ENCODE measurements at regions not wholly inside any gene's neighbourhood (a gene's known extent, or its start where the extent isn't known, plus 50 kb on each side); places are given as distances from the start of the nearest gene placed in this dataset.
"Not testable (repeated sequence)": the region's sequence is repeated elsewhere in the genome, so short reads cannot be mapped to it uniquely, and the experiment has no call there.

GRCh38 chr2:242098445-242099128 is 229.1 kb downstream of the RTP5 start:
- Histone ChIP-seq H3K9me3 (no peaks in the 10 kb centered on the region), H3K4me1 (no peaks in the 10 kb centered on the region), H3K36me3 (replicated peaks) (peaks cover 9% of the 10 kb centered on the region; the same call in 1 of the 2 replicates), H3K4me3 (no peak overlapping the region), H3K27me3 (ENCODE audit: low read depth) (no peaks in the 10 kb centered on the region)
- DNase-seq (ENCODE audit: low spot score in 2 of 2), result no peak
- in situ Hi-C loops (cut with MboI; ENCODE audit: low sequenced_read_pairs), result no loop called here

- H3K4me3 ChIP-seq; H3K27me3 ChIP-seq (ENCODE audit: low read depth); H3K36me3 ChIP-seq (replicated peaks); H3K9me3 ChIP-seq; in situ Hi-C loops (cut with MboI; ENCODE audit: low sequenced_read_pairs); DNase-seq (ENCODE audit: low spot score in 2 of 2); H3K4me1 ChIP-seq: not testable (repeated sequence)
Measured at GRCh38 chr2:242103093-242103492, 233.6 kb downstream of the RTP5 start.

GRCh38 chr2:242104202-242104956 is 234.8 kb downstream of the RTP5 start:
- H3K9me3 ChIP-seq; H3K27me3 ChIP-seq (ENCODE audit: low read depth); H3K4me1 ChIP-seq; H3K36me3 ChIP-seq (replicated peaks); in situ Hi-C loops (cut with MboI; ENCODE audit: low sequenced_read_pairs); H3K4me3 ChIP-seq; DNase-seq (ENCODE audit: low spot score in 2 of 2): not testable (repeated sequence)

- DNase-seq (ENCODE audit: low spot score in 2 of 2); H3K9me3 ChIP-seq; H3K4me1 ChIP-seq; H3K27me3 ChIP-seq (ENCODE audit: low read depth); in situ Hi-C loops (cut with MboI; ENCODE audit: low sequenced_read_pairs); H3K36me3 ChIP-seq (replicated peaks); H3K4me3 ChIP-seq: not testable (repeated sequence)
Measured at GRCh38 chr2:242107065-242107464, 237.5 kb downstream of the RTP5 start.

GRCh38 chr2:242108797-242109500 is 239.4 kb downstream of the RTP5 start:
- H3K4me3 ChIP-seq; H3K36me3 ChIP-seq (replicated peaks); DNase-seq (ENCODE audit: low spot score in 2 of 2); H3K9me3 ChIP-seq; H3K4me1 ChIP-seq; in situ Hi-C loops (cut with MboI; ENCODE audit: low sequenced_read_pairs); H3K27me3 ChIP-seq (ENCODE audit: low read depth): not testable (repeated sequence)

- H3K9me3 ChIP-seq; DNase-seq (ENCODE audit: low spot score in 2 of 2): not testable (repeated sequence)
Measured at GRCh38 chr2:242109819-242110218, 240.3 kb downstream of the RTP5 start.

GRCh38 chr2:242111954-242112353 is 242.4 kb downstream of the RTP5 start:
- H3K9me3 ChIP-seq; H3K4me3 ChIP-seq; H3K36me3 ChIP-seq (replicated peaks); DNase-seq (ENCODE audit: low spot score in 2 of 2); H3K4me1 ChIP-seq; in situ Hi-C loops (cut with MboI; ENCODE audit: low sequenced_read_pairs); H3K27me3 ChIP-seq (ENCODE audit: low read depth): not testable (repeated sequence)

More at GRCh38 chr2:242109819-242110218, 240.3 kb downstream of the RTP5 start:
- in situ Hi-C loops (cut with MboI; ENCODE audit: low sequenced_read_pairs); H3K36me3 ChIP-seq (replicated peaks); H3K4me3 ChIP-seq; H3K27me3 ChIP-seq (ENCODE audit: low read depth); H3K4me1 ChIP-seq: not testable (repeated sequence)

- H3K27me3 ChIP-seq (ENCODE audit: low read depth); DNase-seq (ENCODE audit: low spot score in 2 of 2); in situ Hi-C loops (cut with MboI; ENCODE audit: low sequenced_read_pairs); H3K36me3 ChIP-seq (replicated peaks); H3K4me1 ChIP-seq; H3K4me3 ChIP-seq; H3K9me3 ChIP-seq: not testable (repeated sequence)
Measured at GRCh38 chr2:242113492-242113891, 244.0 kb downstream of the RTP5 start.

GRCh38 chr2:242116676-242117075 is 247.1 kb downstream of the RTP5 start:
- H3K4me1 ChIP-seq; H3K4me3 ChIP-seq; in situ Hi-C loops (cut with MboI; ENCODE audit: low sequenced_read_pairs); H3K27me3 ChIP-seq (ENCODE audit: low read depth); H3K36me3 ChIP-seq (replicated peaks); H3K9me3 ChIP-seq; DNase-seq (ENCODE audit: low spot score in 2 of 2): not testable (repeated sequence)

GRCh38 chr2:242117305-242117704 is 247.8 kb downstream of the RTP5 start:
- in situ Hi-C loops (cut with MboI; ENCODE audit: low sequenced_read_pairs); H3K27me3 ChIP-seq (ENCODE audit: low read depth); H3K4me3 ChIP-seq; DNase-seq (ENCODE audit: low spot score in 2 of 2); H3K36me3 ChIP-seq (replicated peaks); H3K4me1 ChIP-seq; H3K9me3 ChIP-seq: not testable (repeated sequence)

GRCh38 chr2:242119682-242120081 is 250.2 kb downstream of the RTP5 start:
- H3K36me3 ChIP-seq (replicated peaks); H3K4me1 ChIP-seq; H3K27me3 ChIP-seq (ENCODE audit: low read depth); DNase-seq (ENCODE audit: low spot score in 2 of 2); H3K4me3 ChIP-seq; H3K9me3 ChIP-seq; in situ Hi-C loops (cut with MboI; ENCODE audit: low sequenced_read_pairs): not testable (repeated sequence)

GRCh38 chr2:242130682-242131081 is 261.2 kb downstream of the RTP5 start:
- H3K4me1 ChIP-seq; H3K4me3 ChIP-seq; in situ Hi-C loops (cut with MboI; ENCODE audit: low sequenced_read_pairs); H3K9me3 ChIP-seq; H3K36me3 ChIP-seq (replicated peaks); H3K27me3 ChIP-seq (ENCODE audit: low read depth); DNase-seq (ENCODE audit: low spot score in 2 of 2): not testable (repeated sequence)

- H3K27me3 ChIP-seq (ENCODE audit: low read depth); H3K9me3 ChIP-seq; in situ Hi-C loops (cut with MboI; ENCODE audit: low sequenced_read_pairs); H3K4me1 ChIP-seq; DNase-seq (ENCODE audit: low spot score in 2 of 2); H3K36me3 ChIP-seq (replicated peaks); H3K4me3 ChIP-seq: not testable (repeated sequence)
Measured at GRCh38 chr2:242159921-242160320, 290.4 kb downstream of the RTP5 start.

- in situ Hi-C loops (cut with MboI; ENCODE audit: low sequenced_read_pairs), result not testable (repeated sequence)
Measured at GRCh38 chr2:242165115-242165514, 295.6 kb downstream of the RTP5 start.

More at GRCh38 chr2:242165115-242165514, 295.6 kb downstream of the RTP5 start:
- DNase-seq (ENCODE audit: low spot score in 2 of 2); H3K4me1 ChIP-seq; H3K9me3 ChIP-seq; H3K36me3 ChIP-seq (replicated peaks); H3K27me3 ChIP-seq (ENCODE audit: low read depth); H3K4me3 ChIP-seq: not testable (repeated sequence)

Data from HAP-1 (cell line).